Nephron (organoid): ENCODE measurements at regions not wholly inside any gene's neighbourhood (a gene's known extent, or its start where the extent isn't known, plus 50 kb on each side); places are given as distances from the start of the nearest gene placed in this dataset.

Experiments
- H3K27ac Mint-ChIP-seq, 3 experiments: 2 replicates each; pipeline ENCODE4 v1.8.0; 2020; ENCODE audit warnings: mixed read lengths in 3 of 3, mild to moderate bottlenecking in 2 of 3, moderate library complexity in 1 of 3
- H3K27me3 Mint-ChIP-seq: 2 replicates; pipeline ENCODE4 v1.8.0; 2021; ENCODE audit warnings: low read depth, mild to moderate bottlenecking, moderate library complexity, mixed read lengths
- H3K36me3 Mint-ChIP-seq: 2 replicates; pipeline ENCODE4 v1.8.0; 2020; ENCODE audit warnings: low read depth, mixed read lengths
- H3K4me1 Mint-ChIP-seq: 2 replicates; pipeline ENCODE4 v1.8.0; 2020; ENCODE audit warnings: mixed read lengths
- H3K4me3 Mint-ChIP-seq, 3 experiments: 2 replicates each; pipeline ENCODE4 v1.8.0; 2020; ENCODE audit warnings: mild to moderate bottlenecking in 3 of 3, mixed read lengths in 3 of 3, moderate library complexity in 2 of 3
- H3K9me3 Mint-ChIP-seq: 2 replicates; pipeline ENCODE4 v1.8.0; 2020; ENCODE audit warnings: mixed read lengths
- TF ChIP-seq, protein P1 (sequence below), 3 experiments: fragments of 200-600 bp; sonication (generic); IDR thresholded peaks; one replicate each; pipeline ENCODE4 v1.5.0; 2021; ENCODE audit warnings: antibody characterized with exemption in 3 of 3; ENCODE audit not compliant: unreplicated experiment in 3 of 3

- H3K4me1 Mint-ChIP-seq, result no peaks in the 10 kb centered on the region
- H3K4me3 Mint-ChIP-seq, result no peak overlapping the region
- TF ChIP-seq, protein P1, sequence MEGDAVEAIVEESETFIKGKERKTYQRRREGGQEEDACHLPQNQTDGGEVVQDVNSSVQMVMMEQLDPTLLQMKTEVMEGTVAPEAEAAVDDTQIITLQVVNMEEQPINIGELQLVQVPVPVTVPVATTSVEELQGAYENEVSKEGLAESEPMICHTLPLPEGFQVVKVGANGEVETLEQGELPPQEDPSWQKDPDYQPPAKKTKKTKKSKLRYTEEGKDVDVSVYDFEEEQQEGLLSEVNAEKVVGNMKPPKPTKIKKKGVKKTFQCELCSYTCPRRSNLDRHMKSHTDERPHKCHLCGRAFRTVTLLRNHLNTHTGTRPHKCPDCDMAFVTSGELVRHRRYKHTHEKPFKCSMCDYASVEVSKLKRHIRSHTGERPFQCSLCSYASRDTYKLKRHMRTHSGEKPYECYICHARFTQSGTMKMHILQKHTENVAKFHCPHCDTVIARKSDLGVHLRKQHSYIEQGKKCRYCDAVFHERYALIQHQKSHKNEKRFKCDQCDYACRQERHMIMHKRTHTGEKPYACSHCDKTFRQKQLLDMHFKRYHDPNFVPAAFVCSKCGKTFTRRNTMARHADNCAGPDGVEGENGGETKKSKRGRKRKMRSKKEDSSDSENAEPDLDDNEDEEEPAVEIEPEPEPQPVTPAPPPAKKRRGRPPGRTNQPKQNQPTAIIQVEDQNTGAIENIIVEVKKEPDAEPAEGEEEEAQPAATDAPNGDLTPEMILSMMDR (IDR thresholded peaks at IDR 0.05; ENCODE audit: unreplicated experiment in 3 of 3), result no peak
- no peak overlapping the region for H3K27ac Mint-ChIP-seq
- H3K9me3 Mint-ChIP-seq, result no peaks in the 10 kb centered on the region
- H3K27me3 Mint-ChIP-seq, result peaks cover 3% of the 10 kb centered on the region
- no peaks in the 10 kb centered on the region for H3K36me3 Mint-ChIP-seq
Measured at GRCh38 chr9:78130004-78130403, 98.4 kb upstream of the GNAQ start.

- Mint-ChIP-seq H3K36me3 (no peaks in the 10 kb centered on the region), H3K4me1 (no peaks in the 10 kb centered on the region), H3K27me3 (no peaks in the 10 kb centered on the region), H3K27ac (no peak overlapping the region), H3K4me3 (no peak overlapping the region), H3K9me3 (no peaks in the 10 kb centered on the region)
- TF ChIP-seq, protein P1 (IDR thresholded peaks at IDR 0.05; ENCODE audit: unreplicated experiment in 3 of 3), result no peak
Measured at GRCh38 chr9:78127279-78128225, 95.9 kb upstream of the GNAQ start.

GRCh38 chr9:78123808-78124207 is 92.2 kb upstream of the GNAQ start:
- TF ChIP-seq, protein P1 (IDR thresholded peaks at IDR 0.05; ENCODE audit: unreplicated experiment in 3 of 3), result no peak
- Mint-ChIP-seq H3K36me3 (no peaks in the 10 kb centered on the region), H3K4me3 (no peak overlapping the region), H3K27ac (no peak overlapping the region), H3K27me3 (no peaks in the 10 kb centered on the region), H3K9me3 (no peaks in the 10 kb centered on the region), H3K4me1 (peaks cover 4% of the 10 kb centered on the region)

DNA sequence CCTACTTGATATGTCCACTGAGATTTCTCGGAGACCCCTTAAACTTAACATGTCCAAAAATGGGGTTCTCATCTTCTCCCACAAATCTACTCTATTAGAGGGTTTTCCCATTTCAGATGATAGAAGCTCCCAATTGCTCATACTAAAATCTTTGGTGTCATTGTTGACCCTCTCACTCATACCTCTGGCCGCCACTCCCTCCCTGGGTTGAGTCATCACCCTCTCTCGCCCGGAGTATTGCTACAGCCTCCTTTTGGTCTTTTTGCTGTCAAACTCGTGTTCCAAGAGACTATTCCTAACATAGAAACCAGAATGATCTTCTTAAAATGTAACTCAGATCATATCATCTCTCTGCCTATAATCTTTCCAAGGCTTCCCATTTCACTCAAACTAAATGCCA is 91.0 kb upstream of the GNAQ start:
- TF ChIP-seq, protein P1 (IDR thresholded peaks at IDR 0.05; ENCODE audit: unreplicated experiment in 3 of 3), result no peak
- Mint-ChIP-seq H3K4me1 (peaks cover 4% of the 10 kb centered on the region), H3K4me3 (no peak overlapping the region), H3K9me3 (no peaks in the 10 kb centered on the region), H3K27me3 (no peaks in the 10 kb centered on the region), H3K27ac (no peak overlapping the region), H3K36me3 (no peaks in the 10 kb centered on the region)

GRCh38 chr9:78121488-78121887 is 89.9 kb upstream of the GNAQ start:
- Mint-ChIP-seq H3K9me3 (no peaks in the 10 kb centered on the region), H3K27ac (no peak overlapping the region), H3K4me3 (no peak overlapping the region), H3K27me3 (no peaks in the 10 kb centered on the region), H3K36me3 (no peaks in the 10 kb centered on the region), H3K4me1 (peaks cover 4% of the 10 kb centered on the region)
- TF ChIP-seq, protein P1 (IDR thresholded peaks at IDR 0.05; ENCODE audit: unreplicated experiment in 3 of 3), result peak; percentile 67 to 81 (median 77)
